Superior temporal gyrus (tissue), 1 donor: ENCODE measurements at regions not wholly inside any gene's neighbourhood (a gene's known extent, or its start where the extent isn't known, plus 50 kb on each side); places are given as distances from the start of the nearest gene placed in this dataset.

Experiments used
- DNase-seq: peaks from one replicate; pipeline ENCODE4 v3.0.0-alpha.2; 2016; ENCODE audit errors: extremely low spot score

DNA sequence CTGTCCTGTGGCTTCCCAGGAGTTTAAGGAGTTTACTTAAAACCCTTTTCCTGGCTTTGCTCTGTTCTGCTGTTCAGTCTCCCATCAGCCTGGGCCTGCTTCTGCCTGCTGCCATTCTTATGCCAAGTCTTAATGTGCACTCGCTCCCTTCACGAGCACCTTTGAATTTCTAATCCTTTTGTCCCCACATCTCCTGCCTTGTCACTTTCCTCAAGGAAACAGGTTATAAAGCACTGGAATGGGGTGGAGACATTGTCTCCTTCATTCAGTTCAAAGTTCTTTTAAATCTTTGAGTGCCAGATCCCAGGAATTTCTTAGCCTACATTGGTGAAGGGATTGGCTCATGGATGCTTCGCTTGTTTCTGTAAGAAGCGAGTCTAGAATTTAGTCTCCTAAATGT lies 87.2 kb upstream of the LIFR start:
- no peak for DNase-seq

DNA sequence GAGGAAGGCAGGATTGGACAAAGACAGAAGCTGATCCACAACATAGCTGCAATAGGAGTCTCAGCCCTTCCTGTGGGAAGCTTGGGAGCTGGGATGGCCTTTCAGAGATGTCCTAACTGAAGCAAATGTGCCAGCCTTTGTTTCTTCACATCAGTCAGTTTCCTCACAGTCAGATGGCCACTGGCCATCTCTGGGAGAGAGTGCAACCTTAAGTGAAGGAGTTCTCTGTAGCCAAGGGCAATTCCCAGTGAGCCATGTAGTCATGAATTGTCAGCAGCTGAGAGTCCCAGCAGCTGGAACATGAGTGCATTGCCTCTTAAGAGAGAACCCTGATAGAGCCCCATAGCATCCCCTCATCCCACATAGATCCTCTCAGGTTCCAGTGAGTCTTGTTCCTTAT lies 89.1 kb upstream of the LIFR start:
- no peak for DNase-seq

DNA sequence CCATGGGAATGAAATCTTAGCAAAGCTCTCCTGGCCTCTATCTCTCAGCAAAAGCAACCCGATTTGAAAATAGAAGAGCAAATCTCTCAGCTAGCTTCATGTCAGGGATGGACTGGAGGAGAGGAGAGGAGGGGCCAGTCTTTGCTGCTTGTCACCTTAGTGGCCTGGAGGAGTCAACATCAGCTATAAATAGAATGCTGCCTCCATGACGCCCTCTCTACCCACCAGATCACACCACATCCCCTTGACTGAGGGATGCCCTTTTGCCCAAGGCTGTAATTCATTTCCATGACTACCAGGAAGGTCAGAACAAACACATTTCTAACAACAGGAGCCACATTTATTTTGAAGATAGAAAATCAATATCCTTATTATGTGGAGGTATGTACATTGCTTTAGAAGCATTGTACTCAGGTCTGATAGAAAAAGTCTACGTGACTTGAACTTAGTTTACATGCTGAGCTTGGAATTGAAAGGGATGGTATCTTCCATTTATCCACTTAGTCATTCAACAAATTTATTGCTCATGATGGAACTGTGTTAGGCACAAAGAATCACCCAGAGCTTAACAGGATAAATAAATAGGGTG lies 92.4 kb upstream of the LIFR start:
- DNase-seq, result no peak

DNA sequence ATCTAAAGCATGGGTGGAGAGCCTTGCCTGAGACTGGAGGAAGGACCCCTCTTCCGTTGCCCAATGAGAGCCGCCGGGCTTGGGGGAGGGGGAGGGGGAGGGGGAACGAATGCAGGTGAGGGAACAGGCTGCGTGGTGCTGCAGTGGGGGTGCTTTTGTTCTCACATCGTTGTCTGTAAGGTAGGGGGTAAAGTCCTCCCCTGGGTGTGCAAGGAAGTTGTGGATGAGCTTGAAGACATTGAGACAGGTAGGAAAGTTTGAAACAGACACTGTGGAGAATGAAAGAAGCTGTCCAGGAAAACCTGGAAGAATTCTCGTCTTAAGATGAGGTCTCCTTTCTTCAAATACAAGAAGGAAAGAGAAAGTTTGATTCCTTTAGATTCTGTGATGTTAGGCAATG lies 94.1 kb upstream of the LIFR start:
- DNase-seq, result no peak

DNA sequence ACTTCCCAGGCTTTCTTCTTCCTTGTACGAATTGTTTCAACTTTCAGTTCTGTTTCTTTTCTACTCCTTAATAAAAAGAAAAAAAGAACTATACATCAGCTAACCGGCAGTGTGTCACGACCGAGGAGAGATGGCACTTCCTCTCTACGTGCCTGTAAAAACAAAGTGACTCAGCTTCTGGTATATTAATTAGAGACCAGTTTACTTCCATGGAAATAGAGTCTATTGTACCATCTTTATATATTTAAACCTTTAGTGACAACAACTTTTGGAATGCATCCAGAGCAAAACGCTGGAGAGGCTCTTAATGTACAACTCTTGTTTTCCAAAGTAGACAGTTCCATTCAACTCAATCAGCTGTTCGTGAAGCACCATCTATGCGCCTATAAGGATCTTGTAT lies 94.5 kb upstream of the LIFR start:
- no peak for DNase-seq

DNA sequence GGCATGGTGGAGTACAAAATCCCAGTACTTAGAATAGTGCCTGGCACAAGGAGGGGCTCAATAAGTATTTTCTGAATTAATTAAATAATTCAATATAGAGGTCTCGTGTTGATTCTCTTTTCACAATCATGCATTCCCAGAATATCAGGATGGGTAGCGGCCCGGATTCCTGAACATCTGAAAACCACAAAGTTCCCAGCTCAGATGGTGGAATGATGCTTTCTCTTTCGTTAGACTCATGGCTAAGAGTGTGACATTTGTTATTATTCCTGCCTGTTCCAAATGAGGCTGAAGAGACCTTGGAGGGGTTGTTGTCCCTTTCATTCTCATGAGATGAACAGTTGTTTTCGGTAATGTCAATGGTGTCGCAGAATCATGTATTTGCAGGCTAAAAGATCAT lies 95.4 kb upstream of the LIFR start:
- DNase-seq, result no peak

DNA sequence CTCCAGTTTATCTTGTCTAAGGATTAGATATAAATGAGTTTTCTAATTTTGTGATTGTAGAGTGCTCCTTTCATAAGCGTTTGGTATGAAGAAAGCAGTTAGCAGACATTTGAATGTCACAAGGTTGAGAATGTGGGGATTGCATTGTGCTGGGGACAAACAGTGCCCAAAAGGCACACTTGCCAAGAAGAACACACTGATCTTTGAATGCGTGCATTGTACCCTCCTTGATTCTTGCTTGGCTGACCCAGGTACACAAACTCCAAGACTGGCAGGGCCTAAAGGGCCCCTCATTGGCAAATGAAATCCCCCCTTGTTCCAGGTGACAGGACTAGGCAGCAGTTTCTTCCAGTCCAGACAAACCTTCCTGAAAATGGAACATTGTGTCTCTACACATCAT lies 96.9 kb upstream of the LIFR start:
- DNase-seq, result no peak

DNA sequence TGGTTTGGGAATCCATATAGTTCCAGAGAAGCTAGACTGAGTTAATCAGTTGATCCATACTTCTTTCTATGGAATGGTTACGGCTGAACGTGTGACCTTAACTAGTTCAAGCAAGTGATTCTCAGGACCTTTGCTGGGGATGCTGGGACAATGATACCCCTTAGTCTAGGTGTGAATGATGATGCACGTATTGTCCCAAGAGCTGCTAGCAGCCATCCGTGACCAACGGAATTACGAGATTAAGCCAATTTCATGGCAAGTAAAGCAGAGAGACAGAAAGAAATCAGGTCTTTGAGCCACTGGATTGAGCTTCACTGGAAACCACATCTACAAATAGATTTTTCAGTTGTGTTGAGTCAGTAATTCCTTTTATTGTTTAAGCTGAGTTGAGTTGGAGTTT lies 99.2 kb upstream of the LIFR start:
- DNase-seq, result no peak

DNA sequence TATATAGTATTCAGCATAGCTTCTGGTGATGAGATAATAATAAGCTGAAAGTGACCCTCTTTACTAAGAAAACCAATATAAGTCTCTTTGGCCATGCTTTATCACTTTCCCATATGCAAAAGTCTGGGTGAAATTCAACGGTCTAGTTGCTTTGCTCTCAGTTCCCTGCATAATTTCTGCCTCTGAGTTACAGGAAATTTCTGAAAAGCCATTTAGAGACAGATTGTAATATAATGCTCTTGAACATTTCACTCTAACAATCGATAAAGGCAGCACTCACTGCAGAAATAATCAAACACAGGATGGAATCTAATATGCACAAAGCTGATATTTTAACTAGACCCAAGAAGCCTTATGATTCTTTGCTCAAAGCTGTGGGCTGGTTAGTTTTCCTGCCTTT lies 100.1 kb upstream of the LIFR start:
- no peak for DNase-seq

DNA sequence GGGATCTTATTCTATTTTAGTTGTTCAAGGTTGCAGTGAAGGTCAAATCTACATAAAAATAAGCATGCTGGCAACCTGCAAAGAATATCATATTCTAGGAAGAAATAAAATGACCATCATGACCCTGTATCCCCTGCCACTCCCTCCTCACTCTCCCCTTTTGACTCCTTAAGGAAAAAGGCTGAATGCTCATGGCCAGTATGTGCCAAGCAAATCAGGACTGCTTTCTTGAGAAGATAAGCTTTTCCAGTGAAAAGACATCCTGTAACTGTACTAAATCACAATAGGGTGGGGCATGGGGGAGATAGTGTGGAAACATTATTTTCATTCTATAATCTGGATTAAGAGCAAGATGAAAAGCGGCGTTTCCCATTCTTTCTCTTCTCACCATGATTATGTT lies 100.6 kb upstream of the LIFR start:
- DNase-seq, result no peak

DNA sequence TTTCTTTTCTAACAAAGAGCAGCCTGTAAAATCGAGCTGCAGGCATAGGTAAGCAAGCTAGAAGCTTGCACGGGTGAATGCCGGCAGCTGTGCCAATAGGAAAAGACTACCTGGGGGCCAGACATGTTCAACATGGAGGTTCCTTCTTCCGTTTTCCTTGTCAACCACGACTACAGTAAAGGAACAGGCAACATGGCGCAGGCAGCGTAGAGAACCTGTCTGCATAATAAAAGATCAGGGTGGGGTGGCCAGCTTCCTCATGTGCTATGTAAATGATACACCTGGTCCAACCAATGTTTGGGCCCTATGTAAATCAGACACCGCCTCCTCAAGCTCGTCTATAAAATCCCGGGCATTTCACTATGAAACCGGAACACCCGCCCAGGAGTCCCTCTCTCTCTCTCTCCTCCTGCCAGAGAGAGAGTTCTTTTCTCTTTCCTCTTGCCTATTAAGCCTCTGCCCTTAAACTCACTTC lies 103.8 kb upstream of the LIFR start:
- no peak for DNase-seq

DNA sequence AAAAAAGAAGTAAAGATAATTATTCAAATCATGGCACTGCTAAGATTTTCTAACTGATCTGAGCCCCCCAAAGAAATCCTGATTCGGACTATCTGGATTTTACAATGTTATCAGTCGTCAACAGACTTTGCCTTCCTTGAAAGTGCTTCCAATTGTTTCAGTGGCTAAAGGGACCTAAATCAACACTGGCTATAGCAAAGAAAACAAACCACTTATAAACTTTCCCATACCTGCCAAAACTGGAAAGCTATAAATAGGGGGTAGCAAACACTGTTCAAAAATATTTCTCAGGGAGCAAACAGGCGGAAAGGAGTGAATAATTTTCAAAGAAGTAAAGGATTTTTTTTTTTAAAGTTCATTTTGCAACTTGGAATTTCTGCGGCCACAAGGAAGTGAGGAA lies 105.6 kb upstream of the LIFR start:
- no peak for DNase-seq

DNA sequence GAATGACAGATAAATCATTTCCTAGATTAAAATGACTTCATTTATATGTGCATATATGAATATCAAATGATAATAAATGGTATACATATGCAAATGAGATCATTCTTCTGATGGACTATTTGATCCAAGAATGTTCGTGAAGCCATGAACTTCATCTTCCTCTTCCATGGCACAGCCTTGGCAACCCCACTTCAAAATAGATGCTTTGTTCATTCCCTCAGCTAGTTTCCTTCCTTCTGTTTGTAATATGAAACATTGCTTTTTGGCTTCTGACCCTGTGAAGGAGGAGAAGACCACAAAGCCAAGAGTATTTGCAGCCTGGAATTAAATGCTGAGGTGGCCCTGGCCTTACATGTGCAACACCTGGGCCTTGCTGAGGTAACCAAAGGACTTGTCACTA lies 106.8 kb upstream of the LIFR start:
- no peak for DNase-seq

DNA sequence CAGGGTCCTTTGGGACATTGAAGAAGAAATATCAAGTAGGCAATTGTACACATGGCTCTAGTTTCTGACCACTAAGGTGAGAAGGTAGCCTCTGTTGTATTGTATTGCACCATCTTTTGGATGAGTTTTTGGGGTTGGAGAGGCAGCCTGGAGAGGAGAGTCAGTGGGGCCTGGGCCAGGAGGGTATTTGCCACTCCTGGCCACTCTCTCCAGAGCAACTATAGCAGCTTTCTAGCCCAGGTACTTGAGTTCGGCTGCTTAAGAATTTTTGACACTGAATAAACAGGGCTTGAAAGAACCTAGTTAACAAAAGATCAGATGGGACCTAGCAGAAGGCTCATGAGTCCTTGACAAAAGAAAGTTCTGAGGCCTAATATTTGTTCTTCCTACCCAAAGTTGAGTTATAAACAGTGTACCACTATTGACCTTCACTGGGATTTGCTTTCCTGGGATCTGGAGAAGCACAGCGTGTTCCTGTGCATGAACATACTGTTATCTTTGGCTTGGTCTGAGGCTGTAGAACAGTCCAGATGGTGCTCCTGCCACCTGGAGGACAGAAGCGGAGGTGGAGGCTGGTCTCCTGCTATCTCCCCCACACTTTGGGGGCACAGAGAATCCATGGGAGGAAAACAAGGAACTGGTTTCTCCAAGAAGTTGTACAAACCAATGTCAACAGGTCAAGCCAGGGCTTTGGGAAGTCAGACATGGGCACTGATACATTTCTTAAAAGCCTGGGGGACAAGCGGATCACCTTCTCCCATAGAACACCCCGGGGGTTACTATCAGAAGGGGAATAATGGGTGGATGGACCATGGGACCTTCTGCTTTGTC lies 110.4 kb upstream of the LIFR start:
- DNase-seq, result no peak

DNA sequence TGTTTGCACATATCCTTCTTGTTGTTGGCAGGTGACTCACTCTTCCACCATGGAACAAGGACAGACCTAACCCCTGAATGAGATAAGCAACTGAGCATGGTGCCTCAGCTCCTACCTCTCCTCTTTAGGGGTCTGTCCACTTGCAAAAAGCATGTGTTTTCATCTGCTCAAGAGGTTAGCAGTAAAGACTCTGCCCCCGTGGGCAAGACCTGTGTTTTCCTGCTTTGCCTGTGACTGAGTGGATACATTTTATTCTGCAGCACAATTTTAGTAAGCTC lies 111.0 kb upstream of the LIFR start:
- DNase-seq, result no peak

DNA sequence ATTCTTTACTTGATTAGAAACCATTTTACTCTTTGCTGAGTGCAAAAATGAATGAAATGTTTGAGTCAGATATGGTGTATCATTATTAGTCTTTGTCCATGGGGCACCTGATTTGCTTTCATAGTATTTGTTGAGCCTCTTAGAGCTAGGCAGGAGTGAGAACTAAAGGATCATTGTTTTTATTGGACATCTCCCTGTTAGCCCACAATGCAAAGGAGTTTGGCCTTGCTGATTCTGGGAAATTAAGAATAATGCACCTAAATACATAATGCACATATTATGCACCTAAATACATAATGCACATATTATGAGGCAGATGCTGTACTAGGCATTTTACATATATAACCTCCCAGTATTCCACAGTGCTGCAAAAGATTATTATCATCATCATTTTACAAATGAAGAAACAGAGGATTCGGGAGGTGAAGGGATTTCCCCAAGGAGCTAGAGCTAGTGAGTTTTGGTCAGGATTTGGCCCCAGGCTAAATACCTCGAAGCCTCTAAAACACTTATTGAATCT lies 113.0 kb upstream of the LIFR start:
- no peak for DNase-seq

DNA sequence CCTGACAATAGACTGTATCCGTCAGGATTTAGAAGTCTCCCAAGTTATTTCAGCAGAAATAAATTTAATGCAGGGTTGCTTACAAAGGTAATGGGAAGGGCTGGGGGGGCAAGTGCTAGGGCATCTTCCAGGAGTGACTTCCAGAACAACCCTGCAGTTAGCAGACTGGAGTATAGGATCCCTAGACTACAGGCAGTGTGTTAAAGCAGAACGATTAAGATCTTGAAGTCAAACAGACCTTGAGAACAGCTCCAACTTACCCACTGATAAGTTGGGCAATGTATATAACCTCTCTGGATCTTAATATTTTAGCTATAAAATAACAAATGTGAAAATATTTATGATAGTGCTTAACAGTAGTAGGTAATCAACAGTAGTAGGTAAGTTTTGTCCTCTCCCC lies 113.6 kb upstream of the LIFR start:
- no peak for DNase-seq

DNA sequence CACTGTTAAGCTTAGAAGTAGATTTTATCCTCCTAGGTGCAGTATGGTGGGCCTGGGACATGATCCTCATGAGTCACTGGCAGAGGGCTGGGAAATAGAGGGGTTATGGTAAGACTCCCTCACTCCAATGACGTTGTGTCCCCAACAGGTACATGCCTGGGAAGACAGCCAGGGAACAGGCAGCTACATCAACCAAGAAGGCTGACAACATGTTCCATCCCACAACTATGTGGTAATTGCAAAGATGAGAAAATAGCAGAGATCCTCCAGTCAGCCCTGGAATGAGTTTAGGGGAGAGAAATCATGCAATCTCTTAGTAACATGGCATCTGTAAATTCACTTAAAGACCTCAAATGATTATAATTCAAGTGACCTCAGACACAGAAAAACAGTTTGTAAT lies 114.4 kb upstream of the LIFR start:
- DNase-seq, result peak; percentile 60

DNA sequence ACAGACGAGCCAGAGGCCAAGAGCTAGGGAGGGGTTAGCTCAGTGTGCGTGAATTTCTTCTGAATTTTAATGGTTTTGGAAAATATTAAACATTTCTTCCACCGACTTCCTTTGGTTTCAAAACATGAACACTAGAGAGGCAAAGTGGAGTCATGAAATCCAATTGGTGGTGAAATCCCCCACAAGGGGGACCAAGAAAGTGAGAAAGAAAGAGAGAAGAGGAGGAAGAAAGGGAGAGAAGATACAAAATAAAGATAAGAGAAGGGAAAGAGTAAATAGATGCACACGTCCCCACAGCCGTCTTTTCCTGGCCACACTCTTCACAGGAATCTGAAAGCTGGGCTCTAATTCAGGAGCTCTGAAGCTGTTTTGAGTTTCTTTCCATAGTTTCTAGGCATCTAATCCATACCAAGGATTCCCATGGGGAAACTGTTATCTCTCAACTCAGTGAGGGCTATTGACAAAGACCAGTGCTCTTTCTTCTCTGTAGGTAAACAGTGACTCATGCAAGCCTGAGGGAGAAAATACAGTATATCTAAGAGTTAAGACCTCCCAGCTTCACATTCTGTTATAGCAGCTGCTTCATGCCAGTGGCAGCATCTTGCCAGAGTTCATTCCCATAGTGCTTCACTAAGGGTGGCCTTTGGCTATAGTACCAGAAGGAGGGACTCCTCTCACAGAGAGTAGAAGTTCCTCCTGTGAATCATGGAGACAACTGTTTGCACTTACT lies 115.8 kb upstream of the LIFR start:
- no peak for DNase-seq

DNA sequence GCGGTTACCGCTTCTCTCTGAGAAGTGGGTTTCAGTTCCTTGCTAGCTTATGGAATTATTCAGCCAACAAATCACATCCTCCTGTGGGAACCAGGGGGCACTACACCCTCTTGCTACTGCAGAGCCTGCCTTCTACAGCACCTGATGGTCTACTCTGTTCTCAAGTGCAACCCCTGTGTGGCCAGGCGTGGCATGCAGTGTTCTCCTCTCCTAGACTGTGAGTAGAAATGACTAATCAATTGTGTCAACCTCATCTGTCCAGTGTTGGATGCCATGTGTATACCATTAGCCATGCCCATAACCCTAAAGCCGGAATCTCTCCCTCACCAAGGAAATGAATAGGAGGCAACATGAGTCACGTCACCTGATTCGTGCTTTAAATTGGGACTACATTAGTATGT lies 117.2 kb upstream of the LIFR start:
- DNase-seq, result no peak

DNA sequence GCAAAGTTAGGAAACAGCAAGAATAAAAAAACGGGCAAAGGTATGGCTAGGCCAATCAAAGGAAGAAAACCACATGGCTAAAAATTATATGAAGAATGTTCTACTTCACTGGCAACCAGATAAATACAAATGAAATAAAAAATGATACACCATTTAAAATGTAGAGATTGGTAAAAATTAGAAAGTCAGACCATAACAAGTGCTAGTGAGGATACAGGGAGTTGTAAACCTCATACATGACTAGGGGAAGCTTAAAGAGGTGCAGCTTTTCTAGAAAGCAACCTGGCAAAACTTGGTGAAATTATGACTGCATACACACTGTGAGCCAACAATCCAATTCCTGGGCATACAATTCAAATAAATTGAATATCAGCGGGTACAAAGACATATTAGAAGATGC lies 119.0 kb upstream of the LIFR start:
- DNase-seq, result no peak

DNA sequence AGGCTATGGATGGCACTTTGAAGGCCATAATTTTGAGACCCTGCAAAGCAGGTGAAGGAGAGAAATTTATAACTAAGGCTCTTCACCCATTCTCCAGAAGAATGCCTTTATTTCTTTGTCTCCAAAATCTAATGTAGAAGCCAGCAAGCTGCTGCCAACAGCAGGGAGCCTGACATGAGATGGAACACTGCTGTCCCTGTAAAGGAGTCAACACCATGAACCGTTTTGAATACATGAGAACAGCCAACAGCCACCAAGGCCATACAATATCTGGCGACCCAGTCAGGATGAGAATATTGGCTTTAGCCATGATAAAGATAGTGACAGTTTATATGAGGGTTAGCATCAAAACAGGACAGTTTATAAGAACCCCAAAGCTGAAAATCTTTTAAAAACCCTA lies 121.2 kb upstream of the LIFR start:
- peak; percentile 79 for DNase-seq

DNA sequence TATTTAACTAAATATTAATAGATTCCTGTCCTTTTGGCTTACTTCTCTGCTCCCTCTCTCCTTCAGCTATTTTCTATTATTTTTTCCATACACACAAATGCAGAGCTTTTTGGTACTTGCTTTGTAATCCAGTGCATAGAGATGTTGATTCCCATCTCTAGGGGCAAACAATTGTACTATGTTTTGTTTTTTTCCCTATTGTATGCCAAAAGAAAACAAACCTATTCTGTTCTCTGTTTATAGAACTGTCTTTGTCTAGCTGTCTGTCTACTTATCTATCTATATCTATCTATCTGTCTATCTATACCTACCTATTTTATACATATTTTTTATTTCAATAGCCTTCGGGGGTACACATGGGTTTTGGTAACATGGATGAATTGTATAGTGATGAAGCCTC lies 121.6 kb upstream of the LIFR start:
- DNase-seq, result peak; percentile 85
